HG02678 (cell line): ENCODE measurements at regions not wholly inside any gene's neighbourhood (a gene's known extent, or its start where the extent isn't known, plus 50 kb on each side); places are given as distances from the start of the nearest gene placed in this dataset.

Experiments
- ATAC-seq: cut with Tn5 transposase; IDR thresholded peaks from one replicate; pipeline ENCODE4 v1.9.1; 2021; ENCODE audit warnings: mild to moderate bottlenecking, moderate library complexity; ENCODE audit not compliant: unreplicated experiment

DNA sequence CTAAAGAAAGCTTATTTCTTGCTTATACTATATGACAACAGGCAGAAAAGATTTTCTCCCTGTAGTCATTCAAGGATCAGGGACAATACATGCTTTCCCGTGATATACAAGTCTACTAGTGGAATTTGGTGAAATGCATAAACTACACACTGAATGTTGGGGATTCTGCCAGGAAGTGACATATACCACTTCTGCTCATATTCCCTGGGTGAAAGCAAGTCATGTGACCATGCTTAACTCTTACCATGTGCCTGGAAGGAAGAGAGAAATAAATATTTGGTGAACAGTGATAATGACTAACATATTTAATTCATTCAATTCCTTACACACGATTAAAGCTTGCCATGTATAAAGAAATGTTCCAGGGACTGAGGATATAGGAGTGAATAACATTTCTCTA, 534.6 kb downstream of the PPARGC1A start:
- no peak for ATAC-seq

- no peak for ATAC-seq
Measured at GRCh38 chr4:23353200-23353599, 536.6 kb downstream of the PPARGC1A start.

- ATAC-seq: no peak
Measured at GRCh38 chr4:23348789-23349498, 540.9 kb downstream of the PPARGC1A start.

DNA sequence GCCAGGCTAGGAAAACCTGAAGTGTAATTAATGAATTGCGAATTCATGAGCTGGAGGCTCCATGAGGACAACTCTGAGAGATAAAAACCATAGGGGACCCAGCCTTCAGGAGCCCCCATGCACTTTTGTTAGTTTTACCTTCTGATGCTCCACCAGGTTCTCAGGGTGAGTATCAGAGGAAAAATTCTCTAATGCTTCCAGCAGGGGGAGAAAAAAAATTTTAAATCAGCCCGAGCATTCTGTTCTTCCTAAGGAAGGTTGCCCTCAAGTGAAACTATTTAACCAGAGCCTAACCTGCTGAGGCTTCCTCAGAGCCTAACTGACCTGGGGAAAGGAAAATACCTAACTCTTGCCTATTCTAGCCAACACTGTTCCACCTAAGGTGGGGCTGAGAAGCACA, 552.6 kb downstream of the PPARGC1A start:
- ATAC-seq: no peak

DNA sequence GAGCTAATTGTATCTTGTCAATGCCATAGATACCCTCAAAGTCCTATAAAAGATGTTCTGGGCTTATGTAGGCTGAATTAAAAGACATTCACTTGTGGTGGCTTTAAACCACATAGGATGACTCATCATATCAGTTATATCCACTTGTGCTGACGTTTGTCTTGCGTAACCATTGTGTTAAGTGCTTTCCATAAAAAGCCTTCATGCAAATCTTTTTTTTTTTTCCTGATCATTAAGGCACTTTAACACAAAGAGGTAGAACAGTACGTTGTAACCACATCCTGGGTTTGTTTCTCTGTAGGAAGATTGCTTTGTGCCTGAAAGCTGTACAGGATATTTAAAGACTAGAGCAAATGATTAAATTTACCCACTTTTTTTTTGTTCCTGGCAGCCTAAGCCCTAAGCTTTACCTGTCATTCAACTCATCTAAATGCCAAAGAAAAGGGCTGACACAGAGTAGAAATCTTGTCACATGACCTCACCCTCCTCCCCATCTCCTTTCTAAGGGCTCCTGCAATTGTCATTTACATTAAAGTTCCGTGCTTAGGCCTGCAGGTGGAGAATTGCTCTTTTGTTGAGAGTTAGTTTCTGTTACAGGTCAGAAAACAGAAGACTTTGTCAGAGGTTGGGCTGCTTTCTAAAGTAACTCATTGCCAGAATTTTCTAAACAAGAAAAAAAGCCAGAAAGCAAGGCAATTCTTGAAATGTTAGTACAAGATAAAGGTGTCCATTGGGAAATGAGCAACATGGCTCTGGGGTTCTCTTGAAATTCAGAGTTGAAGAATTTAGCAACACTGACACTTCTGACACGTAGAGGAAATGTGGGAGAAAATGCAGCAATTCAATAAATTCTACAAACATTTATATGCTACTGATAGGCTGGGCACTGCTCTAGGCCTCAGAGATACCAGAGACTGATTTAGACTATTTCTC, 555.6 kb downstream of the PPARGC1A start:
- peak; percentile 74 for ATAC-seq

DNA sequence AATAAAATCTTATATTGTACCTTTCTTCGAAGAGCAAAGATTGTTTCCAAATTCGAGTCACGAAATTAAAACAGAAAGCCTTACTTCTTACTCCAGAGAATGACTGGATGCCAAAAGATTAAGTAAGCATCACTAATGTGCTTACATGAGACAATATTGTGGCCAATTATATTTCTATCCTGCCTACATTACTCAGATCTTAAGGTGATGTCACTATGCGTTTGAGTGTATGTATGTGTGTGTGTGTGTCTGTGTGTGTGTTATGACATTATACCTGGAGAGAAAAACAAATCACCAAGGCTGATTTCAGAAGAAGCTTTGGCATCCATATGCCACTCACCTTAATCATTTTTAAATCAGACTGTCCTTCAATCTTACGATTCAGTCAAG, 556.3 kb downstream of the PPARGC1A start:
- no peak for ATAC-seq

GRCh38 chr4:23332313-23332712, 557.5 kb downstream of the PPARGC1A start:
- no peak for ATAC-seq

DNA sequence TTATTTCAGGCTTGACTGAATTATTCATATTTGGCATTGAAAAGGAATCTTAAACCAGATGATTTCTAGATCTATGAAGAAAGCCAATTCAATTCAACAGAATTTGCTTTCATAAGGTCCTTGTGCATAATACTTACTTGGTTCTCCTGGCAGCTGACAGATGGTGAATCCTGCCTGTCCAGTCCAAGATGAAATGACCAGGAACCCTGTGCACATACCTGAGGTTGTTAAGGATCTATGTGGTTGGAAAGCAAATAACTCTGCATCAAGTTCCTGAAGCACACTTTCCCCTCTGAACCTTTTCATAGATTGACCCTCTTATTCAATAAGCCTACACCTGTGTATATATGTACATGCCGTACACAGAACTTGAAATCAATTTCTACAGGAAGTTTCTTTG, 562.7 kb downstream of the PPARGC1A start:
- ATAC-seq: no peak

- ATAC-seq: no peak
Measured at GRCh38 chr4:23324021-23324690, 565.7 kb downstream of the PPARGC1A start.

DNA sequence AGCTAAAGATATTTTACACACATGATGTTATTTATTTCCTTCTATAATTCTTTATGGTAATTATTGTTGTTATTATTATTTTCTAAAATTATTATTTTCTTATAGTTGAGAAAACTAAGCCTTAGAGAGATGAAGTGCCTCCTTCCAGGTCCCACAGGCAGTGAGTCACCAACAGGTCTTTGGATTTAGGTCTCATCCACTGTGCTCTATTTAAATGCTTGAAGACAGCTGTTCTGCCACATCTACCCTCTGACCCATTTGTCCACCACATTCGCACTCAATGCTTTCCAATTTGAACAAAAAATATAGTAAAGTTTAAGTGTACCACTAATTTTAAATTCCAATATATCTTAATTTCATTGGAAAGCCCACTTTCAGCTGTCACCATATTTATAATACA, 566.4 kb downstream of the PPARGC1A start:
- no peak for ATAC-seq

DNA sequence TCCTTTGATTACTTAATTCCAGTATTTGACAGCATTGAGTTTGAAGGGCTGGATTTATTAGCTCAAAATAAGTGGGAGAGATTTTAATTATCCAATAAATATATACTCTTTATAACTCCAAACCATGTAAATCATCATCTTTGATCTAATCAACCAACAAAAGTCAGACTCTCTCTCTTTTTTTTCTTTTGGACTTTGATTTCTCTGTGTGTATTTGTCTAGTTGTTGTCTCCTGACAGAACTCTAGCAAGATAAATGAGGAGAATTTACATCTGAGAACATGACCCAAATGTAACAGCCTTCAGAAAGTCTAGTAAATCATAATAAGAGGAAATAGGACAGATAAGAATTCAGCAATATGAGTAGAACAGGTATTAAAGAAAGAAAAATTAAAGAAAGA, 567.1 kb downstream of the PPARGC1A start:
- ATAC-seq: no peak

- no peak for ATAC-seq
Measured at GRCh38 chr4:23320931-23321587, 568.8 kb downstream of the PPARGC1A start.

DNA sequence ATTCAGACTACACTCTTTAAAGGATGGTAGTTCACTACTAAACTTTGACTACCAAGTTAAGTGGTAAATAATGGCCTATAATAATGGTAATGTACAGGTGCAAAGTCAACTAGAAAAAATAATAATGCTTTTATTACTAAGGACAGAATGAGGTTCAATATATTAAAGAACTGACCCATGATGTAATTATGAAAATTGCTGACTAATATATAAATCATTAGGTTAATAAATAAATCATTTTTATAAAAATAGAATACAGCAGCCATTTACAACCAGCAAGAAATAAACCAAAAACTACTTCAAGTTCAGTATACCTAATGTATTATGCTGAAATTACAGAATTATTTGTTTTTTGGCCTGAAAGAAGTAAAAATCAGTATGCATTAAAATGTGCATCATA, 577.2 kb downstream of the PPARGC1A start:
- no peak for ATAC-seq

- no peak for ATAC-seq
Measured at GRCh38 chr4:23311983-23312382, 577.9 kb downstream of the PPARGC1A start.

- ATAC-seq: no peak
Measured at GRCh38 chr4:23305026-23305425, 584.8 kb downstream of the PPARGC1A start.

- no peak for ATAC-seq
Measured at GRCh38 chr4:23298371-23298770, 591.5 kb downstream of the PPARGC1A start.

- ATAC-seq: no peak
Measured at GRCh38 chr4:23297327-23297726, 592.5 kb downstream of the PPARGC1A start.

DNA sequence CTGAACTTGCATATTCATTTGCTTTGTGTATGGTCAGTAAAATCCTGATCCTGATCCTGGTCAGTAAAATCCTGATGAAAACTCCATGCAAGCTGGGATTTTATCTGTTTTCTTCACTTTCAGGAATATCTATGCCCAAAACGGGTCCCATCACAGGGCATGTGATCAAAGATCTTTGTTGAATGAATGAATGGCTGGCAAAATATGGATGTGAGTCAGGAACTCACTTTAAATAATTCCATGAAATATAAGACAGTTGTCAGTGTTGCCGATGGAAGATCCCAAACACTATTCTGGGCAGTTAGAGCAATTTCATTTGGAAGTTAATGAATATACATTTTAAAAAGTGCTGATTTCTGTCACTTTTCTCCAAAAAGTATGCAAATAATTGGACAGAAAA, 598.4 kb downstream of the GBA3 start:
- ATAC-seq: no peak

DNA sequence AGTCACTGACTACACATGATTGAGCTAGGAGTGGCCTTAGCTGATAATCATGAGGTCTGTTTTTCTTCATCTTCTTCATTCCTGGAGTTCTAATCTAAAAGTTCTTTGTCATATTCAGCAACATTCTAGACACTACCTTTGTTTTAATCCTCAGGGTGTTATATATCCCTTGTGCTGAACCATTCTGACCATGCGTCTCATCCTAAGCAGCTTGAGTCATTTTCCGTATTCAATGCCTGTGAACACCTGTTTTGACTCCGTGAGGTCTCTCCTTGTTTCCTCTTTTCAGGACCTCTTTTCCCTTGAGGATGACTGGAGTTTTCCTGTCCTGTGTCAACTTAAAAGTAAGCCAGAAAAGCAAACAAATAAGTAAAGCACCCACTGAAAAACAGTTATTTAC, 597.9 kb downstream of the GBA3 start:
- no peak for ATAC-seq

DNA sequence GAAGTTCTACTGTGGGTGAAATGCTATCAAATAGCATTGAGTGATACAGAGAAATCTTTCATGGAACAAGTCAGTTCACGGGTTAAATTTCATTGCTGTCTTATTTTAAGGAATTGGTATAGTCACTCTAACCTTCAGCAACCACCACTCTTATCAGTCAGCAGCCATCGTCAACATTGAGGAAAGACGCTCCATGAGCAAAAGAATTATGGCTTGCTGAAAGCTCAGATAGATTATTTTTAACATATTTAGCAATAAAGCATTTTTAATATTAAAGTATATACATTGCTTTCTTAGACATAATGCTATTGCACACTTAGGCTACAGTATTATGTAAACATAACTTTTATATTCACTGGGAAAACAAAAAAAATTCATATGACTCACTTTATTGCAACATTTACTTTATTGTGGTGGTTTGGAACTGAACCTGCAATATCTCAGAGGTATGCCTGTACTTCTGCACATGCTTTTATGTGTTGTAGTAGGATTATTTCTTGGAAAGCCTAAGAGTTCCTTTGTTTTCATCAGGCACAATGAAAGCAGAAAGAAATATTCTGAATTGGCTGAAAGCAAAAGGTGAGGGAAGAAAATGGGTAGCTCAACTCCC, 586.7 kb downstream of the GBA3 start:
- no peak for ATAC-seq

GRCh38 chr4:23278845-23279244, 586.1 kb downstream of the GBA3 start:
- no peak for ATAC-seq
